ENCODE measurements at regions not wholly inside any gene's neighbourhood (a gene's known extent, or its start where the extent isn't known, plus 50 kb on each side); places are given as distances from the start of the nearest gene placed in this dataset.

DNA sequence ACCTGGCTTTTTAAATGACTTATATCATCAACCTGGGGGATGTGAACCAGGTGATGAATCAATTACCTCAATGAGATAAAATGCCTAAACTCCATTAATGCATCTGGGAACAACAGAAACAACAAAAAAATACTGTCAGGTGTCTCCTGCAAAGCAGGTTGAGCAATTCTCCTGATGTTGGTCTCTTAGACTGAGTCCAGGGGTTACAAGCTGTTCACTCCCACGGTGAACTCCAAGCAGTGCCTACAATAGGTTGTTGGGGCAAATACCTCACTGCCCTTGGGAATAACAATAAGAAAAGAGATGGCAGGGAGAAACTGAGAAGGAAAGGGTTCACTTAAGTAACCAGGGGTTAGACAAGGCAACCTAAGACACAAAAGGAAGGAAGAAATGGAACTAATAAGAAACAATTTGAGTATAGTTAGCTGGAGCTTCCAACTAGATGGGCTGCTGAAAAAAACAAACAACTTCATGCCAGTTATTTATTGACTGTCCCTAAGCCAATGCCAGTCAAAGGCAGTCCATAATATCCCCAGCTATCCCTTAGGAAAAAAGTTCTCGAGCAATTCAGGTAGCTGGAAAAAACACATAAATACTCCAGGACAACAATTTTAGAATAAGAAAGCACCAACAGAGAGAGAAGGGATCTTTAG, 97.6 kb upstream of the MAGI3 start:
- H3K4me1 ChIP-seq = no peaks in the 10 kb centered on the region
- no peaks in the 10 kb centered on the region for H3K27me3 ChIP-seq (ENCODE audit: control insufficient read depth, insufficient read depth, low read length)
- no peaks in the 10 kb centered on the region for H3K36me3 ChIP-seq (ENCODE audit: control insufficient read depth, insufficient read depth, low read length)
- no peak overlapping the region for H2AFZ ChIP-seq
- H3K9ac ChIP-seq = no peak overlapping the region
- TF ChIP-seq, protein P1, sequence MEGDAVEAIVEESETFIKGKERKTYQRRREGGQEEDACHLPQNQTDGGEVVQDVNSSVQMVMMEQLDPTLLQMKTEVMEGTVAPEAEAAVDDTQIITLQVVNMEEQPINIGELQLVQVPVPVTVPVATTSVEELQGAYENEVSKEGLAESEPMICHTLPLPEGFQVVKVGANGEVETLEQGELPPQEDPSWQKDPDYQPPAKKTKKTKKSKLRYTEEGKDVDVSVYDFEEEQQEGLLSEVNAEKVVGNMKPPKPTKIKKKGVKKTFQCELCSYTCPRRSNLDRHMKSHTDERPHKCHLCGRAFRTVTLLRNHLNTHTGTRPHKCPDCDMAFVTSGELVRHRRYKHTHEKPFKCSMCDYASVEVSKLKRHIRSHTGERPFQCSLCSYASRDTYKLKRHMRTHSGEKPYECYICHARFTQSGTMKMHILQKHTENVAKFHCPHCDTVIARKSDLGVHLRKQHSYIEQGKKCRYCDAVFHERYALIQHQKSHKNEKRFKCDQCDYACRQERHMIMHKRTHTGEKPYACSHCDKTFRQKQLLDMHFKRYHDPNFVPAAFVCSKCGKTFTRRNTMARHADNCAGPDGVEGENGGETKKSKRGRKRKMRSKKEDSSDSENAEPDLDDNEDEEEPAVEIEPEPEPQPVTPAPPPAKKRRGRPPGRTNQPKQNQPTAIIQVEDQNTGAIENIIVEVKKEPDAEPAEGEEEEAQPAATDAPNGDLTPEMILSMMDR (IDR thresholded peaks at IDR 0.05) = no peak
- no peaks in the 10 kb centered on the region for H3K79me2 ChIP-seq
- no peak overlapping the region for H3K4me3 ChIP-seq (ENCODE audit: low read depth, low read length)
- H3K4me2 ChIP-seq (ENCODE audit: low read length) = no peak overlapping the region
- H3K27ac ChIP-seq = no peak overlapping the region
- no peaks in the 10 kb centered on the region for H3K9me3 ChIP-seq (ENCODE audit: control insufficient read depth, low read length)

DNA sequence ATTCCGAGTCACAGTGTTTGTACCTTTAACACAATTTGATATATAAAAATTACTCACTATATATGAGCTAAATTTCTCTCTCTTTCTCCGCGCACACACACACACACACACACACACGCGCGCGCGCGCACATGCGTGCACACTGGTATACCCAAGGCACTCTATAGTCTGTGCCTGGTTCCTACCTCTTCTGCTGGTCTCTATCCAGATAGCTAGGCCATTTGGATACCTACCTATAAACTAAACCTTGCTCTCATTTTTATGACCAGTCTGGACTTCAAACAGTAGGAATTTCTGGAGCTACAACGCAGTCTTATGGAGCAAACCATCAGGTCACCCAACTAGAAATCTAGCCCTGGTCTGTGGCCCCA, 97.1 kb upstream of the MAGI3 start:
- Histone ChIP-seq H3K9ac (no peak overlapping the region), H3K27me3 (ENCODE audit: control insufficient read depth, insufficient read depth, low read length) (no peaks in the 10 kb centered on the region), H3K36me3 (ENCODE audit: control insufficient read depth, insufficient read depth, low read length) (no peaks in the 10 kb centered on the region), H2AFZ (no peak overlapping the region), H3K4me3 (ENCODE audit: low read depth, low read length) (no peak overlapping the region), H3K4me2 (ENCODE audit: low read length) (no peak overlapping the region), H3K27ac (no peak overlapping the region), H3K9me3 (ENCODE audit: control insufficient read depth, low read length) (no peaks in the 10 kb centered on the region), H3K79me2 (no peaks in the 10 kb centered on the region), H3K4me1 (no peaks in the 10 kb centered on the region)
- TF ChIP-seq, protein P1 (IDR thresholded peaks at IDR 0.05) = no peak

DNA sequence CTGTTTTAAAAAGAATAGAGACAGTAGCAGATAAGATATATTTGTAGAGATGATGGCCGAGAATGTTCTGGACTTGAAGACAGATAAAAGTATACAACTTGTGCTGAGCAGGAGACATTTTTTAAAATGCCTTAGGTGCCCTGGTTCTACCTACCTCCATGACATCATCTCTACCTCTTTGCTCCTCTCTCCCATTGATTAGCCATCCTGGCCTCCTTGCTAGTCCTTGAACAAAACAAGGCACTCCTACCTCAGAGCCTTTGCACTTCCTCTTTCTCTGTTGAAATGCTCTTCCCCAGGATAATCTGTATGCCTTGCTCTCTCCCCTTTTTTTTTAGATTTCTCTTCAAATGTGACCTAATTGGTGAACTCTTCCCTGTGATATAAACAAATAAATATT, 92.6 kb upstream of the MAGI3 start:
- H2AFZ ChIP-seq = no peak overlapping the region
- TF ChIP-seq, protein P1 (IDR thresholded peaks at IDR 0.05) = no peak
- no peaks in the 10 kb centered on the region for H3K4me1 ChIP-seq
- H3K27ac ChIP-seq = no peak overlapping the region
- H3K4me2 ChIP-seq (ENCODE audit: low read length) = no peak overlapping the region
- no peaks in the 10 kb centered on the region for H3K79me2 ChIP-seq
- no peaks in the 10 kb centered on the region for H3K36me3 ChIP-seq (ENCODE audit: control insufficient read depth, insufficient read depth, low read length)
- no peak overlapping the region for H3K9ac ChIP-seq
- no peaks in the 10 kb centered on the region for H3K9me3 ChIP-seq (ENCODE audit: control insufficient read depth, low read length)
- H3K4me3 ChIP-seq (ENCODE audit: low read depth, low read length) = no peak overlapping the region
- H3K27me3 ChIP-seq (ENCODE audit: control insufficient read depth, insufficient read depth, low read length) = no peaks in the 10 kb centered on the region

DNA sequence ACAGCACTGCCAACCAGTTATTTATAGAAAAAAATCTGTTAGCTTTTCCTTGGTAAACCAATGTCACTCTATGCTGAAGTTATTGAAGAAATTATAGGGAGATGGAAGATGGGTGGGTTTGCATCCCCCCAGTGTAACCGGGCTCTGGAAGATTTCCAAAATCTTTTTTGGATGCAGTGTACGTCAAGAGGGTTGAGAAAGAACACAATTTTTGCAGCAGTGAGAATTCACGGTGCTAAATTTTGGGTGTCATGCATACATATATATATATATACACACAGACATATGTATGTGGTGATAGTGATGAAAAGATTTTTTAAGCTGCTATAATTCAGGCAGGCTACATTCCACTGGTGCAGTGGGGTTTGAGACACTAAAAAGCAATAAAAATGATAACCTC, 91.4 kb upstream of the MAGI3 start:
- Histone ChIP-seq H3K4me2 (ENCODE audit: low read length) (no peak overlapping the region), H3K4me3 (ENCODE audit: low read depth, low read length) (no peak overlapping the region), H3K4me1 (no peaks in the 10 kb centered on the region), H3K79me2 (no peaks in the 10 kb centered on the region), H3K36me3 (ENCODE audit: control insufficient read depth, insufficient read depth, low read length) (no peaks in the 10 kb centered on the region), H3K27me3 (ENCODE audit: control insufficient read depth, insufficient read depth, low read length) (no peaks in the 10 kb centered on the region), H3K9me3 (ENCODE audit: control insufficient read depth, low read length) (no peaks in the 10 kb centered on the region), H3K9ac (no peak overlapping the region), H3K27ac (no peak overlapping the region), H2AFZ (no peak overlapping the region)
- TF ChIP-seq, protein P1 (IDR thresholded peaks at IDR 0.05) = no peak

DNA sequence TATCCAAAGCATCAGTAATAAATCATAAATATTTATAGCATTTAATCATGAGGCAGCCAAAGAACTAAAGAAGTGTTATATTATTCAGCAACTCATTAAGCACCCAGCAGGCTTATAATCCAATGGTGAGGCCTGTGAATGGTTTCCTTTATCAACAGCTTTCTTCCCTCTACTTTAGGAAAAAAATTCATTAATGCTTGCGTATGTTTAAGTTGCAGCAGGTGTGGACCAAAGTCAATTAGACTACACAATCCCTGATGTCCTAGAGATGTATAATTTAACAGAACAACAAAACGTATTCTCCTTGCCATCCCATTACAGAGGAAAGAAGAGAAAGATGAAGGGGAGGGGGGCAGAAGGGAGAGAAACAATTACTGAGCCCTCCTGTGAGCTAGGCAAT, 87.7 kb upstream of the MAGI3 start:
- no peak overlapping the region for H3K27ac ChIP-seq
- no peaks in the 10 kb centered on the region for H3K9me3 ChIP-seq (ENCODE audit: control insufficient read depth, low read length)
- no peaks in the 10 kb centered on the region for H3K36me3 ChIP-seq (ENCODE audit: control insufficient read depth, insufficient read depth, low read length)

More for the DNA sequence above, 87.7 kb upstream of the MAGI3 start:
- Histone ChIP-seq H3K4me2 (ENCODE audit: low read length) (no peak overlapping the region), H3K79me2 (no peaks in the 10 kb centered on the region), H3K4me3 (ENCODE audit: low read depth, low read length) (no peak overlapping the region), H2AFZ (no peak overlapping the region), H3K27me3 (ENCODE audit: control insufficient read depth, insufficient read depth, low read length) (no peaks in the 10 kb centered on the region), H3K9ac (no peak overlapping the region), H3K4me1 (no peaks in the 10 kb centered on the region)
- TF ChIP-seq, protein P1 (IDR thresholded peaks at IDR 0.05) = no peak
